DND-41 (cell line): ENCODE measurements at regions not wholly inside any gene's neighbourhood (a gene's known extent, or its start where the extent isn't known, plus 50 kb on each side); places are given as distances from the start of the nearest gene placed in this dataset.

Experiments used
- EZH2 ChIP-seq: IDR thresholded peaks from 3 replicates; pipeline ENCODE4 v1.6.1; 2012; ENCODE audit warnings: borderline replicate concordance, low read depth, mild to moderate bottlenecking, moderate library complexity, low read length, inconsistent platforms; ENCODE audit not compliant: severe bottlenecking
- TF ChIP-seq, protein P1 (sequence below): IDR thresholded peaks from 2 replicates; pipeline ENCODE4 v1.5.1; 2012; ENCODE audit warnings: borderline replicate concordance, low read length, moderate library complexity, mild to moderate bottlenecking; ENCODE audit not compliant: poor library complexity, severe bottlenecking; ENCODE audit errors: extremely low read depth

DNA sequence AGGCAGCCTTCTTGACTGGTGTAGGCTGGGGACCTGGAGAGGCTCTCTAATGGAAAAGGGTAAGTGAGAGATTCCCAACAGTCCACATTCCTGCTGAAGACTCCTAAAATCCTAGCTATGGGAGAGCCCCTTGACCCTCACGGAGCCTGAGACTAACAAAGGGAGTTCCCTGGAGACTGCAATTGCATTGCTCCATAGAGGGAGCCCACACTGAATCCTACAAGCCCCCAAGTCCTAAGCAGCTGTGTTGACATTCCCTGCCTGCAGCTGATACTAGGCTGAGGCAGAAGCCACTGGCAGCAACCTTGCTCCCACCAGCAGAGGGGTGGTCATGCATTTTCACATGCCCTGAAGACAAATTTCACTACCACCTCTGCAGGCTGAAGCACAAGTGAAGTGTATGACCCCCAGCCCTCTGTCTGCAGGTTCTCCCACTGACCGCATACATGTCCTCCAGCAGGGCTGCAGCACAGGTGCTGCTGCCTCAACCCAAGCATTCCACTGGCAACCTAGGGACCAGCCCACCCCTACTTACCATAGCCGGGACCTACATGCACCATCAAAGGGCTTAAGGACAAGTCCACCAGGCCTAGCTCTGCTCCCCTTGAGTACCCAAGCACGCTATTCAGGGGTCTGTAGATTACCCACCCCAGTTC lies 130.3 kb upstream of the SLC13A1 start:
- TF ChIP-seq, protein P1, sequence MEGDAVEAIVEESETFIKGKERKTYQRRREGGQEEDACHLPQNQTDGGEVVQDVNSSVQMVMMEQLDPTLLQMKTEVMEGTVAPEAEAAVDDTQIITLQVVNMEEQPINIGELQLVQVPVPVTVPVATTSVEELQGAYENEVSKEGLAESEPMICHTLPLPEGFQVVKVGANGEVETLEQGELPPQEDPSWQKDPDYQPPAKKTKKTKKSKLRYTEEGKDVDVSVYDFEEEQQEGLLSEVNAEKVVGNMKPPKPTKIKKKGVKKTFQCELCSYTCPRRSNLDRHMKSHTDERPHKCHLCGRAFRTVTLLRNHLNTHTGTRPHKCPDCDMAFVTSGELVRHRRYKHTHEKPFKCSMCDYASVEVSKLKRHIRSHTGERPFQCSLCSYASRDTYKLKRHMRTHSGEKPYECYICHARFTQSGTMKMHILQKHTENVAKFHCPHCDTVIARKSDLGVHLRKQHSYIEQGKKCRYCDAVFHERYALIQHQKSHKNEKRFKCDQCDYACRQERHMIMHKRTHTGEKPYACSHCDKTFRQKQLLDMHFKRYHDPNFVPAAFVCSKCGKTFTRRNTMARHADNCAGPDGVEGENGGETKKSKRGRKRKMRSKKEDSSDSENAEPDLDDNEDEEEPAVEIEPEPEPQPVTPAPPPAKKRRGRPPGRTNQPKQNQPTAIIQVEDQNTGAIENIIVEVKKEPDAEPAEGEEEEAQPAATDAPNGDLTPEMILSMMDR, result no peak
- TF ChIP-seq EZH2, result no peak
